ENCODE measurements at regions not wholly inside any gene's neighbourhood (a gene's known extent, or its start where the extent isn't known, plus 50 kb on each side); places are given as distances from the start of the nearest gene placed in this dataset.
A peak's percentile ranks its signal among the peaks of the same experiment; 100 is the strongest.

GRCh38 chr12:74906224-74906623 lies 303.4 kb downstream of the KCNC2 start:
- peak; percentile 41 for TF ChIP-seq CTCF (IDR thresholded peaks at IDR 0.05)
- TF ChIP-seq POLR2AphosphoS5 (IDR thresholded peaks at IDR 0.05; ENCODE audit: low read depth, low read length): no peak
